ENCODE measurements at regions not wholly inside any gene's neighbourhood (a gene's known extent, or its start where the extent isn't known, plus 50 kb on each side); places are given as distances from the start of the nearest gene placed in this dataset.

DNA sequence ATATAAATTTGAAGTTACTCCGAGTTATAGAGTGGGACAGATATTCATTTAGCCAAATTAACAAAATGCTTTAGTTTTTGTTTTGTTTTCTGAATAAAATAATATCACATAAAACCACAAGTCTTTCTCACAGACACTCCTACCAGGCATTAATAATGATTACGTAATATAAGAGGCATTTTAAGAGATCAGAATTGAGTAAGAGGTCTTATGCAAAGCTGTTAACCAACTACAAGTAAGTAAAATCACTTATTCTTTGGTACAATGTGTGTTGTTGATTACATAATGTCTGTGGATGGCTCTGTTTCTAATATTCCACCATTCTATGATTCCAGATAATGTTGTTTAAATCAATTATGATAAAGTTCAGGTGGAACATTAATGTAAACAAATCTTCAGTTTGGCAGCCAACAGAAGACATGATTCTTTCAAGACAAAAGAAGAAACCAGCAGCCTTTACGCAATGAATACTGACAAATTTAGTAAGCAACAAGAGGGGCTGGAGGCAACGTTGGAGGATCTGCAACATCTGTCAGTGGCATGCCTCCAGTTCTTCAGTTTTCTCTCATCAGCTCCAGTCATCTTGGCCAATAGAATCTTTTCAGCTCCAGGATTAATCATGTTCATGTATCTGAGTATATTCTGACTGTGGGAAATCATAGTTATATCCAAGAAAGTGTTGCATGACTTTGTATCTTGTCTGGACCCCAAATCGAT lies 403.8 kb downstream of the SLITRK5 start:
- DNase-seq (ENCODE audit: low read depth), result no peak

DNA sequence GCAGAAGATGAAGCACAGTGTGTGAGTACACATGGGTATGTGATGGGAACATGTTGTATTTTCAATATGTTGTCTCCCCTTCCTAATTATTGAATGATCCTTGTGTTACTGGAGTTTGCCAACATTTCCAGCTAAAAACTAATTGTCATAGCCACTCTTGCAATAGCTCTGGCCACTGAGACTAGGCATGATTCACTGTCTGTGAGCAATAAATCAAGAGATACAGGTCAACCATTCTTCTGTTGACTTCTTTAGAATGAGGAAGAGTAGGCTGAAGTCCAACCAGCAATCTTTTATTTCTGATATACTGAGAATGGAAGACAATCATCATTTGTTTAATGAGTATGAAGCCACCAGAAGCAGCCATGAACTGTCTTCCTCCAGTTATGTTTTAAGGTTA lies 413.9 kb downstream of the SLITRK5 start:
- DNase-seq (ENCODE audit: low read depth), result no peak

DNA sequence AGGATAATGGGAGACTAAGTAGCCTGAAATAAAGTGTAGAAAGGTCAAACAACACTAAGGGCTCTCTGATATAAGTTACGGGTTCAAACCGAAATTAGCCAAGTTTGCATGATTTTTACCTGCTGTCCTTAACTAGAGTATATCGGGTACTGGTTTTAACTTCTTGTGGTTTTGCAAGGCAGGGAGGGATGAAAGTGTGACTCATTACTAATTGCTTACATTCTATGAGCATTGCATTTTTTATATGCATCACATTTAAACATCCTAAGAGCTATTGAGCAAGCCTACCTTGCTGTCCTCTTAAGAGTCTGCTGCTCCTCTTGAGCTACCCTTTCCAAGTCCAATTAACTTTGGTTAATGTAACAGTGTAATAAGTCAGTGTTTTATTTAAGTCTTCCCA lies 415.4 kb downstream of the SLITRK5 start:
- DNase-seq (ENCODE audit: low read depth), result peak; percentile 70

DNA sequence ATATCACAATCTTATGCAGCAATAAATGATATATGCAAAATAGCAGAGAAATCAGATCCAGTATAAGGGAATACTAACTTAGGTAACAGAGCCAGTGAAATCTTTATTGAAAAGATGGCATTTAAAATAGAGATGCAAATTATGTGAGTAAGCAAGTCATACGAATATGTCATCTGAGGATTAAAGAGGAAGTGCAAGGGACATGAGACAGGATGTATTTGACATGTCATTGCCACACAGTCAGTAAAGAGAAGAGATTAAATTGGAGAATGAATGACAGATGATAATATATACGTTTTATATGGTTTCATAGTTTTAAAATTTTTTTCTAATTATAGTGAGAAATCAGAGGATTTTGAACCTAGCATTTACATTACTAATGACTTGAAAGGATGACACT lies 426.4 kb downstream of the SLITRK5 start:
- no peak for DNase-seq (ENCODE audit: low read depth)

DNA sequence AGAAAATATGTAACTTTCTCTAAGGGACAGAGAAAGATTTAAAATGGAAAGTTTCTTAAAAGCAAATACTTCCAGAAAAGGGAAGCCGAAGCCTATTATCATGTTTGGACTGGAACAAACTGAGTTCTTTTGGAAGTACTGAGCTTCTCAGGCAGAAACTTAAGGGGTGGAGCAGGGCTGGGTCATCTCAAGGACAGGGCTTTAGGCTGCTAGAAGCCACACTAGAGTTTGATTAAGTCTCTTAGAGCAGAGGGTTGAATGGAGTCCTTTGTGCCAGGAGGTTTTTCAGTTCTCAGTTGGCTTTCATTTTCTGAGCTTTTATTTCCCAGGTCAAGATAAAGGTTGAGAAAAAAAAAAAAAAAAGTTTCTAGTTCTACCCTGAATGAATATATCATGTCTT lies 432.7 kb downstream of the SLITRK5 start:
- peak; percentile 5 for DNase-seq (ENCODE audit: low read depth)

DNA sequence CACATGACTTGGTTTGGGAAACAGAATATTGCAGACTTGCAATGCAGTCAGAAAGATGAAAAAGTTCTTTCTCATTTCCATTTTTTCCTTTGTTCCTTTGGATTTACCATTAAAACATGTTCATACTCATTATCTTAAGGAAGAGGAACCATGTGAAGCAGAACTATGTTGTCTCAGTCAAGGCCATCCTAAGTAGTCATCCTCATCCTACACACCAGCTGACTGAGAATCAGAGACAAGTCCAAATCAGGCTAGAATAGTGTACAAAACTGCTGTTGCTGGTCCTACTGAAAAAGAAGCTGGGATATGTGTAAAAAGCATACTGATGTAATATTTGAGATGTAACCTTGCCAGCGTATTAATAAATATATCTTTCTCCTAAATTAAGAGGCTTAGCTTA lies 433.4 kb downstream of the SLITRK5 start:
- no peak for DNase-seq (ENCODE audit: low read depth)

DNA sequence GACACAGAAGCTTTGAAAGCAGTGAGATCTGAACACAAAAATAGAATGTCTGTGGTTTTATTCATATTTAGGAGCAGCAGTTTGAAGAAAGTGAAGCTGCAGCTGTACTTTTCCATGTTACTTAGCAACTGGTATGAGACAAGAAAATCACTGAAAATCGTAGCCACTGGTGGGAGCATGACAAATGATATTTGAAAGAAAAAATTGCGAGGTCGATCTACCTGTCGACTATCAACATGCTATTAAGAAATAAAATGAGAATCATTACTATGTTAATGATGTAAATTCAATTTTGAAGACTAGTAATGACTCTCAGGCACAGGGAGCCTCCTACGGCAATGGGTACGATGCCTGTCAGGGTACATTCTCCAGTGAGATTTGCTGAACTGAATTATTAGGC lies 436.4 kb downstream of the SLITRK5 start:
- no peak for DNase-seq (ENCODE audit: low read depth)

DNA sequence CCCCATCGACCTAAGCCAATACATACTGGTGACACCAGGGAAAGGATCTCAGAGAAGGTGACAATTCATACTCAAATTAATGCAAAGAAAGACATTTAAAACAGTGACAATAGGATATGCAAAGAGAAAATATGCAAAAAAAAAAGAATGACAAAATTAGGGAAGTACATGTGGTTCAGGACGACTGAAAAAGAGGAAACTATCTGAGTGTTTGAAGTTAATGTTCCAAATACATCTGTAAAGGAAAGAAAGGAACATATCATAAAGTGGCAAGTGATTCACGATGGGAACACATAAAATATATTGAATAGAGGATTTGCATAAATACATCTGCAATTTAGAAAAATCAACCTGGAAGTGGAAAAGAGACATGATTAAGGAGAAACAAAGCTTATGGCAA lies 441.4 kb downstream of the SLITRK5 start:
- DNase-seq (ENCODE audit: low read depth), result no peak

DNA sequence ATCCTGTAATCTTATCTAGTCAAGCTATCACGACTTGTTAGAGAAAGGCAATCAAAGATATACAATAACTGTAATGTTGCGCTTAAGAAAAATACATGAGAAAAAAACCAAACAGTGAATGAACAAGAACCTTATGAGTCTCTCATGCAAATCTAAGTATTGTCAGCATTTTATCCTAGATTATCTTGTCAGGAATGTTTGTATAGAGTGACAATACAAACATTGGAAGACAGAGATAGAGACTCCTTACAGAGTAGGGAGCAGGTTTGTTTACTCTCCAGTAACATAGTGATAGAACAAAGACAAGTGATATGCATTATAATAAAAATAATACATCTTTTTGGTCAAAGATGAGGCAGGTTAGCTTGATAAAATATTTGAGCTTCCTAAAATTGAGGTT lies 444.8 kb downstream of the SLITRK5 start:
- DNase-seq (ENCODE audit: low read depth), result no peak

DNA sequence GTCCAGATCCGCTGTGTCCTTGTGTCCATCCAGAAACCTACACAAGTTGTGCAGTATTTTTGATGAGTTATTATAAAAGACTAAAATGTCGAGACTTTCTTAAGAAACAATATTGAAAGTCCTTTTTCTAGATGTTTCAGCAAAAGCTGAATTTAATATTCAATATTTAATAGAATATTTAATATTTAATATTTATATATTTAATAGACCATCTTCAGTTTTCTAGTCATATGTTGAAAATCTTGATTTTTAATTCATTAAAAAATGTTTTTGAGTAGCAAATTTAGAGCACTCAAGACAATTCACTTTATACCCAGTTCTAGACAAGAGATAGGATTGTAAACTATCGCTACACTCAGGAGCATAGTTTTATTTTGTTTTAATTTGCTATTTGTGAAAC lies 447.8 kb downstream of the SLITRK5 start:
- DNase-seq (ENCODE audit: low read depth), result no peak

DNA sequence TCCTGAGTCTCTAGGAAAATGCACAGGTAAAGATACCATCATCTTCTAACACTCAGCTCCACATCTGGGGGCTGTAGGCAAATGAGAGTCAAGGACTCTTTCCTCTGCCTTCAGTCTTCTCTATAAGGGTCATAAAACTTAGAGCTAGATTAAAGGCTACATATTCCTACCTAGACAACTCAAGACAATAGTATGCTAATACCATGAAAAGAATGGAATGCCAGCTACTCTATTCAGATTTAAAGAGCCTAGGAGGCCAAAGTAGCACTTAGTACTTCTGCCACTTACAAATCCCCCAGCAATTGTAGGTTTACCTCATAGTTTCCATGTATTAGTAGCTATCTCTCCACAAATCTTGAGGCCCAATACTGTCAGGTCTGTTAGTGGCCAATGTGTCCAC lies 453.0 kb downstream of the SLITRK5 start:
- no peak for DNase-seq (ENCODE audit: low read depth)

DNA sequence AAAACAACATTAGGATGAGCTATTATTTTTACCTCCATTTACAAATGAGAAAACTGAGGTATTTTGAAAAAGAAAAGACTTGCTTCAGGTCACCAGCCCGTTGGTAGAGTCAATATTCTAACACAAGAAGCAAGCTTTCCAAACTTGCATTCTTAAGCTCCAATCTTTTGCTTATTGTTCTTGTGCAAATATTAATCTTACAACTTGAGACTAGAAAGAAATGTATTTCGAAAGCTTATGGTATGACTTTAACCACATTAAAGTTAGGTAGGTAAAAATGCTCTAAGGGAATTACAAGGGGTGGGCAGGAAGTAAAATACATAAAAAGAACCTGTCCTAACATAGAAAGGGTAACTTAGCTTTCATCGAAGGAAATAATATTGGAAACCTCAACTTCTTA lies 453.9 kb downstream of the SLITRK5 start:
- no peak for DNase-seq (ENCODE audit: low read depth)

DNA sequence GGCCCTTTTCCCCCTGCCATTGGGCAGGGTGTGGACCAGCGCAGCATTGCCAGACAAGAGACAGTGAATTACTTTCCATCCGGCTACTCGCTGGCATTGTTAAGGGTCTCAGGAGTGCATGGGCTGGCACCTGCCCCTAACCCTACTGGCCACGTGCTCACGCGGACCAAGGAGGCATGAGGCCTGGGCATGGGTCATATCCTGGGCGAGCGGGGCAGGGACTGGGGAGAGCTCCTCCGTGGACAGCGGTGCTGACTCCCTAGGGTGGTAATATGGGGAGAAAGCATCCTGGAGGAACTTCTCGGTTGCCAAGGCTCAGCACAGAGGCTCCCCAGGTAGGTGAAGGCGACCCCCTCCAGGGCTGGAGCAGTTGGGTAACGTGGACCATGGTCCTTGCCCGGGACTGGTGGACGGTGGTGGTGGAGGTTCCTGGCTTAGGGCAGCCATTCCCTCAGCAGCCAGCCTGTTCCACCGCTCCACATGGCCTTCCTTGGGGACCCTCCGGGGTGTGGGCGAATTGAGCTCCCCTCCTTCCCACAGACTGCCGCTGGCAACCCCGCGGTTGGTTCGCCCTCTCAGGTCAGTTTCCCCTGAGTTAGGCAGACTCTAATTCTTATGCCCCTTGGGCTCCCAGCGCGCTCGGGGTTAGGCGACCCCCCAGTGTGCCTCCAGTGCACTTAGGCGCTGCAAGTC lies 465.1 kb downstream of the SLITRK5 start:
- no peak for DNase-seq (ENCODE audit: low read depth)

DNA sequence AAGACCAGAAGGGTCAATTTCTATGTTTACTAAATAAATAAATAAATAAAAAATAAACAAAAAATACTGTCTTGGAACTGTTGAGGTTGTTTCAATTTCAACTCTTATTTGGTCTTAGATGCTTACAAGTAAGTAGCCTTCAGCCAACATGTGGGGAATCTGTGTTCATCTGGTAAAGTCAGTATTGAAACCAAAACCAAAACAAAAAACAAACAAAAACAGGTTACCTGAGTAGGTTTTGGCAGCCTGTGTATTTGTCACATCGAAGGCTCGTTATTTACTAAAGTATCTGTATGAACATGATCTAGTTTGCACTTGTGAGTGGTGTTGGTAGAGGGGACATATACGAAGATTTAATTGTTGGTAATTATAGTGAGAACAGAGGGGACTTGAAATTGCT lies 471.5 kb downstream of the SLITRK5 start:
- no peak for DNase-seq (ENCODE audit: low read depth)

DNA sequence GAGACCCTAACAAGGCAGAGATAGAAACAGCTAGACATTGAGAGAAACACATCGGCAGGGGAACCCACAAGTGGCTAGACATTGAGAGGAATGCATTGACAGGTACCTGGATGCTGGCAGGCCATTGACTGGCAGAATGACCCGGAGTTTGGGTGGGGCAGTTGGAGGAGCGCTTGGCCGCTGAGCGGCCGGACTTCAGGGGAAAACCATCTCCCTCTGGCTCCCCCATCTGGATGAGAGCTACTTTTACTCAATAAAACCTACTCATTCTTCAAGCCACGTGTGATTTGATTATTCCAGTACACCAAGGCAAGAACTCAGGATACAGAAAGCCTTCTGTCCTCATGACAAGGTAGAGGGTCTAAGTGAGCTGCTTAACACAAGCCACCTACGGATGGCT lies 473.4 kb downstream of the SLITRK5 start:
- peak; percentile 6 for DNase-seq (ENCODE audit: low read depth)

DNA sequence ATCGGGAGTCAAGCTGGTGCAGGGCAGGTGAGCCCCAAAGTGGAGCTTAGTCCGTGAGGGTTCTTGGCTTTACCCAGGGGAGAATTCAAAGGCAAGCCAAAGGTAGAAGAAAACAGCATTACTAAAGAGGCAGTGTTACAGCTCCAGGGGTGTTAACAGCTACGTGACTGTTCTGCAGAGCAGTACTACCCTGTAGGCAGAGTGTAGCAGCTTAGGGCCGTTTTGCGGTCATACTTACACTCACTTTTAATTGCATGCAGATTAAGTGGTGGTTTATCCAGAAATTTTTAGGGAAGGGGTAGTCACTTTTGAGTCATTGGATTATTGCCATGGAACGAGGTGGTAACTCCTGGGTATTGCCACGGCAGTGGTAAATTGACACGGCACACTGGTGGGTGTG lies 482.2 kb downstream of the SLITRK5 start:
- peak; percentile 4 for DNase-seq (ENCODE audit: low read depth)

DNA sequence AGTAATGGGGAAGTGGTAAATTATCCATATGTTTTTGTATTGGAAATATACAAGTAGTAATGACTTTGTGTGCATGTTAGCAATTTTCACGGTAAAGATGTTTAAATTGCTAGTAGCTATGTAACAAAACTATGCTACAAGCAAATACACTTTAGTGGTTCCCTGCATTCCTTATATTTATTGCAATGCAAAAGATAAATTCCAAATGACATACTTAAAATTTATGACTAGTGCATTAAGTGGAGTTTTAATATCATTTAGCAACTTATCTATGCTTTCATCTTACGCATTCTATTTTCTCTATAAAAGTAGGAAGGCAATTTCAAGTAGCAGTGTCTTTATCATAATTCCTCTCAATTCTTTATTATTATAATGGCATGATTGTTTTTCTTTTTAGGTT lies 482.8 kb downstream of the SLITRK5 start:
- no peak for DNase-seq (ENCODE audit: low read depth)

DNA sequence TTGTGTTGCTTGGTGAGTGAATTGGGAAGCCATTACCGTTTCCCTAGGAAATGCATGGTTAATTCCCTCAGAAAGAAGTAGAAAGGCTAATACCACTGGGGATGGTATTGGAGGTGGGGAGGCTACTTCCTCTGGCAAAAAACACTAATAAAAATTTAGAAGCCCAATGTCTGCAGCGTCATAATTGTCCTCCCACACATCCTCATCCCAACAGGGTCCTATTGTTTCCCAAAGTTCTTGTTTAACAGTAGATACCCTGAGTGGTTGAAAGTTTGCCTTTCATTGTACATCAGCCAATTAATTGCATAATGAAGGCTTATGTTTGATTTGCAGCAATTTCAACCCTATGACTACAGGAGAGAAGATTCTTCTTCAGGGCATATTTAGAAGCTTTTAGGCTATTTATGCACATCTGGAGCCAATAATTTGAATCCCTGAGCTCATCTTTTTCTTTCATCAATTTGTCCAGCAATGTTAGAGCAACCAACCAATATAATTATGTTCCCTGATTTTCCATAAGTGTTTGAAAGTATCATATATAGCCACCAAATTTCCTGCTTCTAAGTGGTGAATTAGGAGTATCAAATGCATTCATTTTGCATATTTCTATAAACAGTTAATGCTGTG lies 491.0 kb downstream of the SLITRK5 start:
- no peak for DNase-seq (ENCODE audit: low read depth)

DNA sequence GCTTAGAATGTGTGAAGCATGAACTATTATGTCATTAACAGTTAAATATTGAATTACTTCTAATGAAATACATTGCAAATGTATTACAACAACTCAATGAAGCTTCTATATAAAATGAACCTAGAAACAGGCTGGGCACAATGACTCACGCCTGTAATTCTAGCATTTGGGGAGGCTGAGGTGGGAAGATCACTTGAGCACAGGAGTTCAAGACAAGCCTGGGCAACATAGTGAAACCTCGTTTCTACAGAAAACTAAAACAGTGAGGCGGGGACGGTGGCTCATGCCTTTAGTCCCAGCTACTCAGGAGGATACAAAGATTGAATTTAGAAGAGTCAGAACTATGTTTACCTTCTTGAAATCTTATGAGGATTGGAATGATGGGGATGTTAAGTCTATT lies 505.1 kb downstream of the SLITRK5 start:
- DNase-seq (ENCODE audit: low read depth), result no peak

DNA sequence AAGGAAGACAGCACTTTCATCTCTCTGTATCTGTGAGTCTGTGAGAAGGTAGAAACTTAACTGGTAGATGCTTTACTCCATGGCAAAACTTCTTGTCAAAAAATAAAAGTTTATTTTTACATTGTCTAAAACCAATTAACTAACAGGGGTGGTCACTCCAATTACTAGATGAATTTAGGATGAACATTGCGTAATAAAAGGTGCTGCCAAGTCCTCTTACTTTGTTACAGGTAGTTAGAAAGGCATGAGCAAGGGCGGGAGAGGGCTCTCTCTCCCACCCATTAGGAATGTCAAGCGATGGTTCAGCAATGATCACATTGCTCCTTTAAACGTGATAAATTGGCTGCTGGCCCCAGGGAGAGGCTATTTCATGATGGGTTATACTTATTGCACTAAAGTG lies 512.3 kb downstream of the SLITRK5 start:
- no peak for DNase-seq (ENCODE audit: low read depth)

DNA sequence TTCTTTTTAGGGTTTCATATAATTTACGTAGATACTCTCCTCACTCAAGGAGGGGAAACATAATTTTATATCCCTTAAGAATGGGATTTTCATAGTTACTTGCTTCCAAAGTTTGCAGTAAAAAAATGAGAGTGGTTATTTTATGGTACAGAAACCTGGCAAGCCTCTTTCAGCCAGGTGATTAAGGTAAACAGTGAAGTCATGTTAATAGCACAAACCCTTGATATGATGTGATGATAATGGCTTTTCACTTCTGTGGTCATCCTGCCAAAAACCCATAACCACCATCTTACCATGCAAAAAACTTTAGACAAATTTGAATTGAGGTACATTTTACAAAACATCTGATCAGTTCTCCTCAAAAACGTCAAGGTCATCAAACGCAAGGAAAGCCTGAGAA lies 517.8 kb downstream of the SLITRK5 start:
- DNase-seq (ENCODE audit: low read depth), result no peak

DNA sequence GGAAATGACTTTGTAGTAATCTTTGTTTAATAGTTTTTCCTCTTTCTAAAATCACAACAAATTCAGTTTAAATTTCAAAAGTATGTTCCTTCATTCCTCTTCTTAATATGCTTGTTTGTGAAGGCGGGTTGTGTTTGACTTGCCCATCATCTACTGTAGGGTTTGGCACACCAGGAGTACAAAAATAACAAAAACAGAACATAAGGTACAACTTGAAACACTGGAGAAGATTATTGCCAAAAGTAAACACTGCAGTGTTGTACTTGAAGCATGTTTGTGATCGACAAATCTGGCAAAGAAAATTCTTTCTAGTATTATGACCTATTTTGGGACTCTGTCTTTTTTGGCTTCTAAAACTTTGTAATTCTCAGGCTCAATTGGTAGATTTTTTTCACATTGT lies 518.6 kb downstream of the SLITRK5 start:
- no peak for DNase-seq (ENCODE audit: low read depth)

DNA sequence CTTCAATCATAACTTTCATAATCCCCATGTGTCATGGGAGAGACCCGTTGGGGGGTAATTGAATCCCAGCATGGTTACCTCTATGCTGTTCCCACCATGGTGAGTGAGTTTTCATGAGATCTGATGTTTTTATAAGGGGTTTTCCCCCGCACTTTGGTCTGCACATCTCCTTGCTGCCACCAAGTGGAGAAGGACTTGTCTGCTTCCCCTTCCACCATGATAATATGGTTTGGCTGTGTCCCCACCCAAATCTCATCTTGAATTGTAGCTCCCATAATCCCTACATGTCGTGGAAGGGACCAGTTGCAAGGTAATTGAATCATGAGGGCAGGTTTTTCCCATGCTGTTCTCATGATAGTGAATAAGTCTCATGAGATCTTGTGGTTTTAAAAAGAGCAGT lies 524.9 kb downstream of the SLITRK5 start:
- DNase-seq (ENCODE audit: low read depth), result no peak

Measured in HT1080 (cell line).